Ectodermal cell (in vitro differentiated cells): ENCODE measurements at regions not wholly inside any gene's neighbourhood (a gene's known extent, or its start where the extent isn't known, plus 50 kb on each side); places are given as distances from the start of the nearest gene placed in this dataset.

Experiments
- H3K27ac ChIP-seq: 2 replicates; pipeline ENCODE4 v1.7.0; 2013; ENCODE audit warnings: mild to moderate bottlenecking, low read depth, low read length; ENCODE audit not compliant: insufficient read depth, poor library complexity, severe bottlenecking
- H3K27me3 ChIP-seq: 2 replicates; pipeline ENCODE4 v1.7.0; 2013; ENCODE audit warnings: mild to moderate bottlenecking, low read length; ENCODE audit not compliant: insufficient read depth, control insufficient read depth, poor library complexity, severe bottlenecking
- H3K36me3 ChIP-seq: one replicate; pipeline ENCODE4 v1.7.0; 2013; ENCODE audit warnings: low read length; ENCODE audit not compliant: control insufficient read depth, insufficient read depth
- H3K4me1 ChIP-seq: one replicate; pipeline ENCODE4 v1.7.0; 2013; ENCODE audit warnings: low read length; ENCODE audit not compliant: control insufficient read depth, insufficient read depth
- H3K4me3 ChIP-seq: 2 replicates; pipeline ENCODE4 v1.7.0; 2013; ENCODE audit warnings: low read depth, low read length, control low read depth; ENCODE audit not compliant: insufficient read depth
- H3K9me3 ChIP-seq: 2 replicates; pipeline ENCODE4 v1.7.0; 2013; ENCODE audit warnings: mild to moderate bottlenecking, low read length, moderate library complexity; ENCODE audit not compliant: control insufficient read depth
- WGBS, 2 experiments: methylation state at CpG; one replicate each; pipeline ENCODE4 v1.1.7; 2013; ENCODE audit warnings: missing lambda C conversion rate in 2 of 2; 5-methylcytosine and 5-hydroxymethylcytosine counted together

- no peaks in the 10 kb centered on the region for H3K9me3 ChIP-seq
- H3K4me1 ChIP-seq = no peaks in the 10 kb centered on the region
- no peaks in the 10 kb centered on the region for H3K27me3 ChIP-seq
- no peaks in the 10 kb centered on the region for H3K36me3 ChIP-seq
- no peak overlapping the region for H3K4me3 ChIP-seq
- 93 to 96% methylated on average over 3 of the region's 3 CpGs for WGBS, 2 experiments
- no peak overlapping the region for H3K27ac ChIP-seq
Measured at GRCh38 chr4:37071576-37071975, 173.0 kb upstream of the NWD2 start.

GRCh38 chr4:37073226-37073840, 171.2 kb upstream of the NWD2 start:
- no peak overlapping the region for H3K27ac ChIP-seq
- no peaks in the 10 kb centered on the region for H3K27me3 ChIP-seq
- no peaks in the 10 kb centered on the region for H3K36me3 ChIP-seq
- no peaks in the 10 kb centered on the region for H3K9me3 ChIP-seq
- H3K4me3 ChIP-seq = no peak overlapping the region
- no peaks in the 10 kb centered on the region for H3K4me1 ChIP-seq
- WGBS, 2 experiments = 95 to 98% methylated on average over 9 to 10 of the region's 10 CpGs

DNA sequence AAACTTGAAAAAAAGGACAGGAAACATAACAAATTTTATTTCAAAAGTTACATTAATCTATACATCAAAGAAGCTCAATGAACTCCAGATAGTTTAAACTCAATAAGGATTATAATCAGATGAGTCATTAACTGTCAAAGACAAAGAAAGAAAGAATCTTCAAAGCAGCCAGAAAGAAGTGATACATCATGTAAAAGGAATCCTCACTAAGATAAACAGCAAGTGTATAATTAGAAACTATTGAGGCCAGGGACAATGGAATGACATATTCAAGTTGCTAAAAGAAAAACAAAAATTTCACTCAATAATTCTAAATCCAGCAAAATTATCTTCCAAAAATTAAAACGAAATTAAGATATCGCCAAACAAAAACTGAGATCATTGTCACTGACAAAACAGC, 161.6 kb upstream of the NWD2 start:
- Histone ChIP-seq H3K36me3 (no peaks in the 10 kb centered on the region), H3K27ac (no peak overlapping the region), H3K27me3 (no peaks in the 10 kb centered on the region), H3K4me3 (no peak overlapping the region), H3K9me3 (no peaks in the 10 kb centered on the region), H3K4me1 (no peaks in the 10 kb centered on the region)
- 94 to 100% methylated on average over 1 to 2 of the region's 2 CpGs for WGBS, 2 experiments

DNA sequence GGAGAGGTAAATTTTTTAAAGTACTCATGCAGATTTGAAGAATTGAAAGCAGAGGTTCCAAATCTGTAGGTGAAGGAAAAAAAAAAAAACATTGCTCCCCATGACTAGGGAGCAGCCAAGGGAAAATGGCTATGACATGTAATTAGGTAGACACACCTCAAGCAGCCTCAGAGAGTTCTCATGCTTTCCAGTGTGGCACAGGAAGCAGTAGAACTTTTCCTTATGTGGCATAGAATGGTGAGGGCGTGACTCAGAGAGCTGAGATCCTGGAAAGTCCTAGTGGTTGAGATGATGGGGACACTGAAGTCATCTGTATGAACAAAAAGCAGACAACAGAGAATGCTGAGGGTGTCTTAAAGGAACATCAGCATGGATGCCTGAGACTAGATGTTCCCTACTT, 148.6 kb upstream of the NWD2 start:
- Histone ChIP-seq H3K27me3 (no peaks in the 10 kb centered on the region), H3K4me3 (no peak overlapping the region), H3K27ac (no peak overlapping the region), H3K9me3 (no peaks in the 10 kb centered on the region), H3K4me1 (no peaks in the 10 kb centered on the region), H3K36me3 (no peaks in the 10 kb centered on the region)
- WGBS, 2 experiments = 90 to 93% methylated on average over 1 of the region's 1 CpG

- H3K36me3 ChIP-seq = no peaks in the 10 kb centered on the region
- no peaks in the 10 kb centered on the region for H3K4me1 ChIP-seq
- no peak overlapping the region for H3K27ac ChIP-seq
- H3K27me3 ChIP-seq = no peaks in the 10 kb centered on the region
- no peak overlapping the region for H3K4me3 ChIP-seq
- 91 to 92% methylated on average over 2 to 3 of the region's 3 CpGs for WGBS, 2 experiments
- no peaks in the 10 kb centered on the region for H3K9me3 ChIP-seq
Measured at GRCh38 chr4:37101182-37101581, 143.4 kb upstream of the NWD2 start.

DNA sequence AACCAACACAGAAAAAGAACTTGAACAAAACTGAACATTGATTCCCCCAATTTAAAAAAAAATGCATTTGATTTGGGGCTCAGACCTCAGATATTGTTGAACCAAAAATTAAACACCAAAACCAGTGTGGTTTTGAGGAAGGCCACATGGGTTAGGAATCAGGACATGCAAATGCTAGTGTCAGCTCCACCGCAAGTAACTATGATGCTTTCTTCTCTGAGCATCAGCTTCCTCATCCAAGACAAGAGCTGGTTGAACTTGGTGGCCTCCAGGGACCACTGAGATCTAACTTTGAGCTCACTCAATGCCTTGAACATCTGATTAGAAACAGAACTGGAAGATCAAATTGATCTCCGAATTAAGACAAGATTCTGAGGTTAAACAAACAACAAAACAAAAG, 142.9 kb upstream of the NWD2 start:
- Histone ChIP-seq H3K27ac (no peak overlapping the region), H3K9me3 (no peaks in the 10 kb centered on the region), H3K4me3 (no peak overlapping the region), H3K36me3 (no peaks in the 10 kb centered on the region), H3K4me1 (no peaks in the 10 kb centered on the region), H3K27me3 (no peaks in the 10 kb centered on the region)
- WGBS, 2 experiments = 87 to 96% methylated on average over 1 to 2 of the region's 2 CpGs

DNA sequence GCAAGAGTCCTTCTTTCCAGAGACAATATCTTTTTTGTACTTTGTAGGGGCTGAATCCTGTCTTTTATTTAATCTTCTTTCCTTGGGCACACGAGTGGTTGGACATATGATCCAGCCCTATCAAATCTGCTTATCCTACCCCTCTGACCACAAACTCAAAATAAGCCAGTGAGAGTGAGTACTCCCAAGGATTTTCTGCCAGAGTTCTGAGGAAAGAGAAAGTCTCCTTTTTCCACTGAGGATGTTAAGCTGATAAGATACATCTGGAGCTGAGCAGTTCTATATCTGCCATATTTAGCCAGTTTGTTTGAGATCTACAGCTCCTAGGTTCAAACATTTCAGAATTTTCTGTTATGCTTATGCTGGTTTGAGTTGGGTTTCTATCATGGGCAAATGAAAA, 134.8 kb upstream of the NWD2 start:
- Histone ChIP-seq H3K4me3 (no peak overlapping the region), H3K27me3 (no peaks in the 10 kb centered on the region), H3K27ac (no peak overlapping the region), H3K9me3 (no peaks in the 10 kb centered on the region), H3K36me3 (no peaks in the 10 kb centered on the region), H3K4me1 (no peaks in the 10 kb centered on the region)
- 63 to 100% methylated on average over 1 of the region's 1 CpG for WGBS, 2 experiments

DNA sequence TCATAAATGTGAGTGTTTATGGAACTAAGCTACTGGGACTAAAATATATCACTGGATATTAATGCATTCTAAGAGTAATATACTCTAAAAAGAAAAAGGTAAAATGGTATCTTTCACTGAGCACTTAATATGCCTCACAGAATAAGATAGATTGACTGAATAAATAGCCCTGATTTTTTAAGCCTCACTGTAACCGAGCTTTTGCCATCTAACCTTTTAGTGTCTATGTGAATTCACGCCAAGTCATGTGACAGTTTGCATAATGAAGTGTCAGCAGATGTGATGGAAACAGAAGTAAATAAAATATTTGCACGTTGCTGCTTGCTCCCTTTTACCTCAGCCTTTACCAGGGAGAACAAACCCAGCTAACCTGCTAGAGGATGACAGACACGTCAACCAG, 119.7 kb upstream of the NWD2 start:
- no peaks in the 10 kb centered on the region for H3K27me3 ChIP-seq
- H3K27ac ChIP-seq = no peak overlapping the region
- H3K9me3 ChIP-seq = no peaks in the 10 kb centered on the region
- no peaks in the 10 kb centered on the region for H3K36me3 ChIP-seq
- H3K4me1 ChIP-seq = no peaks in the 10 kb centered on the region
- 95 to 96% methylated on average over 4 of the region's 4 CpGs for WGBS, 2 experiments
- no peak overlapping the region for H3K4me3 ChIP-seq

- no peaks in the 10 kb centered on the region for H3K36me3 ChIP-seq
- no peaks in the 10 kb centered on the region for H3K9me3 ChIP-seq
Measured at GRCh38 chr4:37126051-37126450, 118.5 kb upstream of the NWD2 start.

GRCh38 chr4:37130465-37130864, 114.1 kb upstream of the NWD2 start:
- no peak overlapping the region for H3K4me3 ChIP-seq
- H3K27me3 ChIP-seq = no peaks in the 10 kb centered on the region
- 91 to 100% methylated on average over 2 of the region's 2 CpGs for WGBS, 2 experiments
- H3K27ac ChIP-seq = no peak overlapping the region
- no peaks in the 10 kb centered on the region for H3K36me3 ChIP-seq
- H3K9me3 ChIP-seq = no peaks in the 10 kb centered on the region
- no peaks in the 10 kb centered on the region for H3K4me1 ChIP-seq

More at GRCh38 chr4:37126051-37126450, 118.5 kb upstream of the NWD2 start:
- H3K4me1 ChIP-seq = no peaks in the 10 kb centered on the region
- no peak overlapping the region for H3K4me3 ChIP-seq
- no peak overlapping the region for H3K27ac ChIP-seq
- H3K27me3 ChIP-seq = no peaks in the 10 kb centered on the region
